HL-60 (cell line): ENCODE measurements at regions not wholly inside any gene's neighbourhood (a gene's known extent, or its start where the extent isn't known, plus 50 kb on each side); places are given as distances from the start of the nearest gene placed in this dataset.

Experiments used
- GABPA ChIP-seq: IDR thresholded peaks from 2 replicates; pipeline ENCODE4 v1.6.1; 2012; ENCODE audit warnings: low read depth
- POLR2AphosphoS5 ChIP-seq: IDR thresholded peaks from 2 replicates; pipeline ENCODE4 v1.6.1; 2012; ENCODE audit warnings: low read depth
- SPI1 ChIP-seq: IDR thresholded peaks from 2 replicates; pipeline ENCODE4 v1.6.1; 2012; ENCODE audit warnings: low read depth, mild to moderate bottlenecking, borderline replicate concordance
- TF ChIP-seq, protein P1 (sequence below): IDR thresholded peaks from one replicate; pipeline ENCODE4 v1.5.1; 2011; ENCODE audit warnings: low read length, control low read depth, inconsistent platforms; ENCODE audit not compliant: insufficient read depth
- TF ChIP-seq, protein P2 (sequence below): IDR thresholded peaks from 2 replicates; pipeline ENCODE4 v1.6.1; 2012; ENCODE audit warnings: low read depth; ENCODE audit not compliant: insufficient replicate concordance

DNA sequence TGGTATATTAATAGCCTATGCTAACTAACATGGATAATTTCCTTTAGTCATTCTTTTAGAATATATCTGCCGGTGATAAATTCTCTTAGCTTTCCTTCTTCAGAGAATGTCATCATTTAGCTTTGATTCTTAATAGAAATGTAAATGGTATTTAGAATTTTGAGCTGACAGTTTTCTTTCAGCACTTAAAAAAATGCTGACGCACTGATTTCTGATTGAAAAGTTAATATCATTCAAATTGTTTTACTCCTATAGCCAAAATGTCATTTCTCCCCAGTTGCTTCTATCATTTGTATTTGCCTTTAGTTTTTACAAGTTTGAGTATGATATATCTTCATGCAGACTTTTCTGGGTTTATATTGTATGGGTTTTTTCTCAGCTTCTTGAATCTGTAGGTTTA is 668.0 kb downstream of the LTN1 start:
- TF ChIP-seq, protein P1, sequence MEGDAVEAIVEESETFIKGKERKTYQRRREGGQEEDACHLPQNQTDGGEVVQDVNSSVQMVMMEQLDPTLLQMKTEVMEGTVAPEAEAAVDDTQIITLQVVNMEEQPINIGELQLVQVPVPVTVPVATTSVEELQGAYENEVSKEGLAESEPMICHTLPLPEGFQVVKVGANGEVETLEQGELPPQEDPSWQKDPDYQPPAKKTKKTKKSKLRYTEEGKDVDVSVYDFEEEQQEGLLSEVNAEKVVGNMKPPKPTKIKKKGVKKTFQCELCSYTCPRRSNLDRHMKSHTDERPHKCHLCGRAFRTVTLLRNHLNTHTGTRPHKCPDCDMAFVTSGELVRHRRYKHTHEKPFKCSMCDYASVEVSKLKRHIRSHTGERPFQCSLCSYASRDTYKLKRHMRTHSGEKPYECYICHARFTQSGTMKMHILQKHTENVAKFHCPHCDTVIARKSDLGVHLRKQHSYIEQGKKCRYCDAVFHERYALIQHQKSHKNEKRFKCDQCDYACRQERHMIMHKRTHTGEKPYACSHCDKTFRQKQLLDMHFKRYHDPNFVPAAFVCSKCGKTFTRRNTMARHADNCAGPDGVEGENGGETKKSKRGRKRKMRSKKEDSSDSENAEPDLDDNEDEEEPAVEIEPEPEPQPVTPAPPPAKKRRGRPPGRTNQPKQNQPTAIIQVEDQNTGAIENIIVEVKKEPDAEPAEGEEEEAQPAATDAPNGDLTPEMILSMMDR, result no peak
- TF ChIP-seq GABPA (no peak), POLR2AphosphoS5 (no peak), SPI1 (no peak)
- TF ChIP-seq, protein P2, sequence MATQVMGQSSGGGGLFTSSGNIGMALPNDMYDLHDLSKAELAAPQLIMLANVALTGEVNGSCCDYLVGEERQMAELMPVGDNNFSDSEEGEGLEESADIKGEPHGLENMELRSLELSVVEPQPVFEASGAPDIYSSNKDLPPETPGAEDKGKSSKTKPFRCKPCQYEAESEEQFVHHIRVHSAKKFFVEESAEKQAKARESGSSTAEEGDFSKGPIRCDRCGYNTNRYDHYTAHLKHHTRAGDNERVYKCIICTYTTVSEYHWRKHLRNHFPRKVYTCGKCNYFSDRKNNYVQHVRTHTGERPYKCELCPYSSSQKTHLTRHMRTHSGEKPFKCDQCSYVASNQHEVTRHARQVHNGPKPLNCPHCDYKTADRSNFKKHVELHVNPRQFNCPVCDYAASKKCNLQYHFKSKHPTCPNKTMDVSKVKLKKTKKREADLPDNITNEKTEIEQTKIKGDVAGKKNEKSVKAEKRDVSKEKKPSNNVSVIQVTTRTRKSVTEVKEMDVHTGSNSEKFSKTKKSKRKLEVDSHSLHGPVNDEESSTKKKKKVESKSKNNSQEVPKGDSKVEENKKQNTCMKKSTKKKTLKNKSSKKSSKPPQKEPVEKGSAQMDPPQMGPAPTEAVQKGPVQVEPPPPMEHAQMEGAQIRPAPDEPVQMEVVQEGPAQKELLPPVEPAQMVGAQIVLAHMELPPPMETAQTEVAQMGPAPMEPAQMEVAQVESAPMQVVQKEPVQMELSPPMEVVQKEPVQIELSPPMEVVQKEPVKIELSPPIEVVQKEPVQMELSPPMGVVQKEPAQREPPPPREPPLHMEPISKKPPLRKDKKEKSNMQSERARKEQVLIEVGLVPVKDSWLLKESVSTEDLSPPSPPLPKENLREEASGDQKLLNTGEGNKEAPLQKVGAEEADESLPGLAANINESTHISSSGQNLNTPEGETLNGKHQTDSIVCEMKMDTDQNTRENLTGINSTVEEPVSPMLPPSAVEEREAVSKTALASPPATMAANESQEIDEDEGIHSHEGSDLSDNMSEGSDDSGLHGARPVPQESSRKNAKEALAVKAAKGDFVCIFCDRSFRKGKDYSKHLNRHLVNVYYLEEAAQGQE, result no peak
